NCI-H2029 treated with DMSO at 0.1 percent for 48 hours (cell line): ENCODE measurements at regions not wholly inside any gene's neighbourhood (a gene's known extent, or its start where the extent isn't known, plus 50 kb on each side); places are given as distances from the start of the nearest gene placed in this dataset.
"Not testable (repeated sequence)": the region's sequence is repeated elsewhere in the genome, so short reads cannot be mapped to it uniquely, and the experiment has no call there.

Experiments
- DNase-seq: peaks from one replicate; lab custom pipeline; 2025; lab: John Stamatoyannopoulos, UW

DNA sequence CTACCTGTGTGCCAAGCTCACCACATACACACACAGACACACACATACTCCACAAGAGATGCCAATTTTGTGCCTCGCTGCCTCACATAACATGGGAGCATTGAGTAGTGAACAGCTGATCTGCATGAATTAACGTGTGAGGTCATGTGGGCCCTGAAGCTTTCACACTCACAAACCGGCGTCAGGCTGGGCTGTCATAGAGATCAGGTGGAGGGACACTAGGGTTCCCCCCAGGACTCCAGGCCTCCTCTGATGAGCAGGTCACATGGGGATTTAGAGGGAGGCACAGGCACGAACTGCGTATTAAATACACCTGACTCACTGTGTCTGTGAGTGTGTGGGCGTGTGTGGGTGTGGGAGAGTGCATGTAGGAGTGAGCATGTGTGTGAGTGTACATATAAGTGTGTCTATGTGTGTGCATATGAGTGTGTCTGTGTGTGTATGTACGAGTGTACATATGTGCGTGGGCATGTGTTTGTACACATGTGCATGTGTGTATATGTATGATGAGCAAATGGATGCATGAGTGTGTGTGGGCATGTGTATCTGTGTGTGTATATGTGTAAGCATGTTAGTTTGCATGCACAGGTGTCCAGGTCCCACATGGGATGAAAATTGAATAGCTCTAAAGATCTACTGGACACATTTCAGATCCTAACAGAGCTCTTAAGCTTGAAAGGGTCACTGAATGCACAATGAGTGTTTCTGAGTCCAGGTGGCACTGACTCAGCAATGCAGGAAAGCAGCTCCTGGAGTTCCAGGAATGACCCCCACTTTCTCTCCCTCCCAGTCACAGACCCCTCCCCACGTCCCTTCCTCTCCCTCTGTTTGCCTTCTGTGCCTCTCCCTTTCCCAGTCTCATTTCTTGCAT lies 336.6 kb downstream of the PREX1 start:
- DNase-seq = no peak

DNA sequence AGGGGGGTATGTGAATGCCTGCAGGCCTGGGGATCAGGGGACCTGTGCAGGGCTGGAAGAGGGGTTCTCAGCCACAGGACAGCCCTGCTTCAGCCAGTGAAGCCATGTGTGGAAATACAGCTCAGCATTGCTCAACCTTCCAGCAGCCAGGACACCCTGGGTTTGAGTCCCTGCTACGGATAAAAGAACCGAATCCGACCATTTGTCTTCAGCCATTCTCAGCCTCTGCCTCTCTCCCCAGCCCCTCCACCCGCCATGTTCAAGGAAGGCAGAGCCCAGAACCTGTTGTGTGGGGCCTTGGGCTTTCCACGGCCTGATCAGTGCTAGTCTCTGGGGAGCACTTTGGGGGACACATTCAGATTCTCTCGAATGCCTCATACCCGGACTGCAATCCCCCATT lies 337.5 kb downstream of the PREX1 start:
- not testable (repeated sequence) for DNase-seq

DNA sequence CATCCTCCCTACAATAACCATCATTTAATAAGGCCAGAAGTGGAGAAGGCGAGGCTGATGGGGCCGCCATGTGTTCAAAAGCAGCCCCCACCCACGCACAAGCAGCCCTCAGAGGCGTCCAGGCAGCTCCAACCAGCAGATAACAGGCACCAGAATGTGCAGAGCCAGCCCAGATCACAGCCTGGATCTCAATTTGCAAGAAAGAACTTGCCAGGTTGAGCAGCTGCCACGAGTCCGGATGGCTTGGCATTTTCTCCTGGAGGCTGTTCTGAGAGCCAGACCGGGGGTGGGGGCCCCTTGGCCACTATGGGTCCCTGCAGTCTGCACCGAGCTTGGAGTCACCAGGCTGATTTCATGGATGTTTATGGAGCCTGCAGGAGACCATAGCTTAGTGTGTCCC lies 338.1 kb downstream of the PREX1 start:
- DNase-seq = no peak

DNA sequence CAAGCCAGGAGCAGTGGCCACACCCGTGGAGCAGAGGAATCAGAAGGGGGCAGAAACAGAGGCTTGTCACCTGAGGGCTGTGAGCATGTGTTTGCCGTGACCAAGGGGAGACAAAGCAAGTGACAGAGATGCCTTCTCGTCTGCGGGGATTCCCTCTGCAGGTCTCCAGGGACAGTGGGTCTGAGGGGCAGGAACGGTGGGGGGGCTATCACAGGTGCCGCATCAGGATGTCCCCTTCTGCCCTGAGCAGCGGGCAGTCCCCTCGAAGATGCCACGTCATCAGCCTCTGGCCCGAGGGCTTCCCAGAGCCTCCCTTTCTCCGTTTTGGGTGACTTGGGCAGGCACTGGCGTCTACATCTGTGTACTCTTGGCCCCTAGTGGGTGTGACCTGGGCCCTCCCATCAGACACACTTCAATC lies 338.7 kb downstream of the PREX1 start:
- no peak for DNase-seq

DNA sequence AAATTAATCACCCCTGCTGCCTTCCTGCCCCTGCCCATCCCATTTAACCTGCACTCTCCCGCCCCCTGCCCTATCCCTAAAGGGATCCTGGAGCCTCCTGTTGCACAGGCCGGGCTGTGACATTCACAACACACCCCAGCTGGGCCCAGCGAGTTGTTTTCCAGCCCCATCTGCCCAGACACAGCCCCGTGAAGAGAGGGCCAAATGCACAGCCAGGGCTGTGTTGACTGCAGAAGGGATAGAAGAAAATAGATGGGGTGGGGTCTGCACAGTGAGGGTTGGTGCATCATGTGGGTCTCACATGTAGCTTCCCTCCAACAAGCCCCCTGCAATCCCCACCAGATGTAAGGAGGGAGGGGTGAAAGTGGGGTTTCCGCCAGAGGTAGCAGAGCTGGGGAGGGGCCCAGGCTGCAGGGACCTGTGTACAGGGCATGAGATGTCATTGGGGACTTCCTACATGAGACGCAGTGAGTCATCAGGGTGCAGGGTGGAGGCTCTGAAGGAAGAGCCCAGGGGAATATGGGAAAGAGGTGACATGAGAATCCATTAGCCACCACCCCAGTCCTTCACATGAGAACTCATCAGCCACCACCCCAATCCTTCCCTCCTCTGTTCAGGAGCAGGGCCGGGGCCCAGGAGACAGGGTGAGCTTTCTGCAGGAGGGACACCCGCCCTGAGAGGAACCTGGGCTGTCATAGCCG lies 339.3 kb downstream of the PREX1 start:
- DNase-seq = not testable (repeated sequence)

DNA sequence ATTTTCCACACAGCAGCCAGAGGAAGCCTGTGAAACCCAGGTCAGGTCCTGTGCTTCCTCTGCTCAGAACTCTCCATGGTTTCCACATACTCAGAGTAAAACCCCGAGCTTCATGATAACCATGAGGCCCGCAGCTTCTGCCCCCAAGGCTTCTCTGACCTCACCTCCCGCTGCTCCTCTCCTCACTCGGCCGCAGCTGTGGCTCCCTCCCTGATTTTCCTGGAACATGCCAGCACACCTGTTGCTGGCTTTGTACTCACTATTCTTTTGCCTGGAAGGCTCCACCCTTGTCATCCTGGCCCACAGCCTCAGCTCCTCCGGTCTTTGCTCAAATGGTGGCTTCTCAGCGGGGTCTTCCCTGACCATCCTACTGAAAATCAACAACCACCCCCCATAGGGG lies 341.7 kb downstream of the PREX1 start:
- DNase-seq = no peak

DNA sequence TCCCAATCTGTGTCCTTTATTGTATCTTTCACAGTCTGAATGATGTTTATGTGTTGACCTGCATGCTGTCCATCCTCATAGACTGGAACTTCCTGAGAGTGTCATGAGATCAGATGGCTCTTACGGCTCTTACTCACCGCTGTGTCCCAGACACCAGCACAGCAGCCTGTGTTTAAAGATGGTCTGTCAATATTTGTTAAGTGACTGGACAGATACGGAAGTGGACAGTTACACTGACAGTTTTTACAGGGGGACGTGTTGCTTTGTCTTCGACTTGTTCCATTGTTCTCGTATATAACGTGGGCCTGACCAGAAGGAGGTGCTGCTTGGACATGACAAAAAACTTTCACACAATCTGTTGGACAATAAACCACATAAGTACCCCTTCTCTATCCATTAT lies 342.6 kb downstream of the PREX1 start:
- not testable (repeated sequence) for DNase-seq

DNA sequence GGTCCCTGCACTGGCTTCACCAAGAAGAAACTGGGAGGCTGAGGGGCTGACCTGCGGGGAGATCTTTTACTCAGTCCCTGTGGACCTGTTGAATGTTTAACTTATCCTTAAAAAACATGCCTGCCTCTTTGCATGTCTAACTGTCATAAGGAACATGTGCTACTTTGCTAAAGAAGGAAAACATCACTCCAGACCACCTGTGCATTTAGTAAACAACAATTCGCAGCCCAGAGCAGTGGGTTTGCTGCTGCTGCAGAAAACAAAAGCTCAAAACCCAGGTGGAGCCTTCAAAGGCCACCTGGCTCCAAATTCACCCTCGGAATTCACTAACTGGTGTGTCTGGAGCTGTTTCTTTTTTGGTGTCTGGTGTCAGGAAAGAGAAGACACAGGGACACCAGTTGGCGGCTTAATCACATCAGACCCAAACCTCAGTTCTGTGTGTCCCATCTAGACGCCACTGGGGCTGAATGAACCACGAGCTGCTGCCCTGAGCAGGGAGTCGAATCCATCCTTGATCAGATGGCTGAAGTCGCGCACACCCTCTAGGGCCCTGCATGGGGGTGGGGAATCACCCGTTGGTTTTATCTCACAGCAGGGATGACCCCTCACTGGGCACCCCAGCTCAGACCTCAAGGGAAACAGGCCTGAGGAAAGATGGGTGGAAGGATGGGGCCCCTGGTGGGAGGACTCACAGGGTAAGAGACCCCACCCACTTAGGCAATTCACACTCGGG lies 344.3 kb downstream of the PREX1 start:
- no peak for DNase-seq

DNA sequence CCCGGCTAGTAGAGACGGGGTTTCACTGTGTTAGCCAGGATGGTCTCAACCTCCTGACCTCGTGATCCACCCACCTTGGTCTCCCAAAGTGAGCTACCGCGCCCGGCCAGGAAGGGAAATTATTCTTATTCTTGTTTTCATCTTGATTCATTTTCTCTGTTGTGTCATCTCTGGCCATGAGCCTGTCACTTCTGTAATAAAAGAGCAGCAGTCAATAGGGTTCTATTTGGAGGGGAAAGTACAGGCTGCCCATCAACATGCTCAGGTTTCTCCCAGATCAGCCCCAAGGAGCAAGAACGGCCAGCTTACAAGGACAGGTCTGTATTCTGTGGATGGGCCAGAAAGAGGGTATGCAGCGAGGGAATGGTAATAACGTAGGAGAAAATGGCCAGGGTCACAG lies 345.0 kb downstream of the PREX1 start:
- DNase-seq = no peak

DNA sequence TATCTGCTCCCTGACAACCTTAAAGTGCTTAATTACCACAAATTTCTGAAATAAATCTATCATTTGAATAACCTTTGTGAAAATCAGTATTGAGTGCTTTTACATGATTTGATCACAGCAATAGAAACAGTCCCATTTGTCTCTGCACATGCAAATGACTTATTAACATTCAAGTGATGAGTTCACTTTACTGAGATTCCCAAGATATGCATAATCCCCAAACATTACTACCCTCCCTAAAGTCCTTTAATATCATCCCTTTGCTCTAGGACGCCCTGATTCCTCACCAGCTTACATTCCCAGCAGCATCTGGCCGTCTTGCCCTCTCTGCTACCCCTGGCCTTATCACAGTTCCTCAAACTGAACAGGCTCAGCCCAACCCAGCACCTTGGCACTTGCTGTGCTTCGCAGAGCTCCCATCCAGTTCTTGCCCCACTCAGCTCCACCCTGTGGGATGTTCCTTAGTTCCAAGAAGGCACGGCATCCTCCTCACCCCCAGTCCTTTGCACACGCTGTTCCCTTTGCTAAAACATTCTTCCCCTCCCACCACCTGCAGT lies 347.5 kb downstream of the PREX1 start:
- DNase-seq = no peak

DNA sequence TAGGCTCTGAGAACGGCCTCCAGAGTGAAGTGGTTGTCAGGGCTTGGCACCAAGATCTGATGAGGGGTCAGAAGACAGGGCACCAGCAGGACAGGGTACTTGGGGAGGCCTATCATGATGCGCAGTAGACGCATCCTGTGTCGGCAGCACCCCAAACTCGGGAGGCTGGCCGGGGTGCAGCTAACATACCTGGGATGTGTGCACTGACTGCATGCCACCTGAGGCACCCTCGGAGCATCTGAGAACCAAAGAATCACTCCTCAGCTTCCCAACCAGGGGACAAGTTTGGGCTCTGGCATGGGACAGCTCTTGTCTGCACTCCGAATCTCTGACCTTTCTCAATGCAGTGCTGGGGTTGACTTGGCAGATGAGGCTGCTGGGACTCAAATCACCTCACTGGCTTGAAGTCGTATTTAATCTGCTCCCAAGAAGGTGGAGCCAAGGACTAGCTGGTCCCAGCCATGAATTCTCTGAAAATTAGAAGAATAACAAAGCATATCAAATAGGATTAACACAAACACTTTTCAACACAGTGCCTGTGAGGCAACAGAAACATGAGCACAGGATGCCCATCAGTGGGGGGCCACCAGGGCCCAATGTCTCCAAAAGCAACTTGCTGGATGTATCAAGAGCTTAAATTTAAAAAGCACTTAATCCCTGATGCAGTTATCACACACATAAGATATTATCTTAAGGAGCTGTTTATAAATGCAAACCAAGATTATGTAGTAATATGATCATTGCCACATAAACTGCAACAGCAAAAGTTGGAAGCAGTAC lies 348.8 kb downstream of the PREX1 start:
- no peak for DNase-seq

DNA sequence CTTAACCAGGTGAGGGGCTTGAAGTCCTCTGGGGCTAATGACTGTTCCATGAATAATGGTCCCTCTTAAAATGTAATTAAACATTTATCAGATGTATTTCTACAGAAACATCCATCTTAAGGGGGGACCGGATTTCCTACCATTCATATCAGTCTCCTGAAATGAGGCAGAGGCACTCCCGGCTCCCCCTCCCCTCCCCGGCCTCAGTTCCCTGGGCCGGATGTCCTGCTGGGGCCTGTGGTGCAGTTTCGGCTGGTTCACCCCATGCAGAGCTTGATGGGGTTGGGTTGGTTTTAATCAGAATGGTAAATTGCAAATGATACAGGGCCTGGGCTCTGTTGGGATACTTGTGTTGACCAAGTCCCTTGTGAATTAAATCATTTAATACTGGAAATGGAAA lies 349.4 kb downstream of the PREX1 start:
- no peak for DNase-seq

DNA sequence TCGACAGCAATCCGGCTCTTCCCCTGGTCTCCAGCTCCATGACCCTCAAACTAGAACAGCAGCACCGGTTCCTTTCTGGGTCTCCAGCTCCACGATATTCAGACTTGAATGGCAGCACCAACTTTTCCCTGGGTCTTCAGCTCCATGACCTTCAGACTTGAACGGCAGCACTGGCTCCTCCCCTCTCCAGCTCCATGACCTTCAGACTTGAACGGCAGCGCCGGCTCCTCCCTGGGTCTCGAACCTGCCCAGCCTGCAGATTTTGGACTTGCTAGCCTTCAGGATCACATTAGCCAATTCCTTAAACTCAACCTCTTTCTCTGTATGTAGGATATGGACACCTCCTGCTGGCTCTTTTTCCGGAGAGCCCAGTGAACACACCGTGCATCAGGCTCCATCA lies 350.9 kb downstream of the PREX1 start:
- no peak for DNase-seq

DNA sequence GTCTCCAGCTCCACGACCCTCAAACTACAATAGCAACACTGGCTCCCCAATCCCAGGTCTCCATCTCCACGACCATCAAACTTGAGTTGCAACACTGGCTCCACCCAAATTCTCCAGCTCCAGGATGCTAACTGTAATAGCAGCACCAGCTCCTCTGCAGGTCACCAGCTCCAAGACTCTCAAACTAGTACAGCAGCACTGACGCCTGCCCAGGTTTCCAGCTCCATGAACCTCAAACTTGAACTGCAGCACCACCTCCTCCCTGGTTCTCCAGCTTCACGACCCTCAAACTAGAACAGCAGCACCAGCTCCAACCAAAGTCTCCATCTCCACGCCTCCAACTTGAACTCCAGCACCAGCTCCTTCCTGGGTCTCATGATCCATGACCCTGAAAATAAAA lies 353.8 kb downstream of the PREX1 start:
- DNase-seq = no peak

DNA sequence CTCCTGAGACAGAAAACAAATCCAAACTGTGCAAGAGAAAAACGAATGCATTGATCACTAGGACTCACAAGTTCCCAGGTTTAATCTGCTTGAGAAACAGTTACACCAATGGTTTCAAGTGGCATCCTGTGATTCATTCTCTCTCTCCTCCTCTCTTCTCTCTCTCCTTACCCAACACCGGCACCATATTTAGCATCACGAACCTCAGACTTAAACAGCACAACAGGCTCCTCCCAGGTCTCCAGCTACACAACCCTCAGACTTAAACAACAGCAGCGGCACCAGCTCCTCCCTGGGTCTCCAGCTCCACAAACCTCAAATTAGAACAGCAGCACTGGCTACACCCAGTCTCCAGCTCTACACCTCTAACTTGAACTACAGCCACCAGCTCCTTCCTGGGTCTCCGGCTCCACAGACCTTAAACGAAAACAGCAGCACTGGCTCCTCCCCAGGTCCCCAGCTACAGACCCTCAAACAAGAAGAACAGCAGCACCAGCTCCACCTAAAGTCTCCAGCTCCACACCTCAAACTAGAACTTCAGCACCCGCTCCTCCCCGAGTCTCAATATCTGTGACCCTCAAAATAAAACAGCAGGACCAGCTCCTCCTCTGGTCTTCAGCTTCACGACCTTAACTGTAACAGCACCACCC lies 355.9 kb downstream of the PREX1 start:
- no peak for DNase-seq

DNA sequence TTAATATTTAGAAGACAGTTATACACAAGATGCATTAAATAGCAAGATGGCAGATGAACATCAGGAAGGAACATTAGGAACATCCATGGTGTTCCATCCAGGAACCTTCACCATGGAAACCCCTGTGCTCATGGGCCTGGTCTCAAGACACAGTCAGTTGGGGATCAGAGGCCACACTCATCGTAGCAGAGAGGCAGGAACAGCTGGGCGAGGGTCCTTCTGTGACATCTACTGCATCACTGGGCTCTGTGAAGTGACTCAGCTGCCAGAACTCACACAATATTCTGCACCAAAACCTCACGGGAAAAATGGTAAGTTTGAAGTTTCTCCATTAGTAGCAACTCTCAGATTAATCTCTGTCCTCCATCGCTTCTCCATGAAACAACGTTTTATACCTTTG lies 356.6 kb downstream of the PREX1 start:
- no peak for DNase-seq

DNA sequence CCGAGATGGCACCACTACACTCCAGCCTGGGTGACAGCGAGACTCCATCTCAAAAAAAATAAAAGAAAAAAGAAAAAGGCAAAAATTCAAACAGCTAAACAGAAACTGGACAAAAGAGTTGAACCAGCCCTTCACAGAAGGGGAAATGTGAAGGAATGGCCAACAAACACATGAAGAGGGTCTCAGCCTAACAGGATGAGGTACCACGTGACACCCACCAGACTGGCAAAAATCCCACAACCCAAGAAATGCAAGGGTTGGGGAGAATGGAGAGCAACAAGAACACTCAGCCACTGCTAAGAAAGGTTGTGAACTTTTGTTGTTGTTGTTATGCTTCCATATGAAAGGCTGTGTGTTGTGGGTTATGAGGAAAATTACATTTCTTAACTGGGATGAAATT lies 357.7 kb downstream of the PREX1 start:
- no peak for DNase-seq

DNA sequence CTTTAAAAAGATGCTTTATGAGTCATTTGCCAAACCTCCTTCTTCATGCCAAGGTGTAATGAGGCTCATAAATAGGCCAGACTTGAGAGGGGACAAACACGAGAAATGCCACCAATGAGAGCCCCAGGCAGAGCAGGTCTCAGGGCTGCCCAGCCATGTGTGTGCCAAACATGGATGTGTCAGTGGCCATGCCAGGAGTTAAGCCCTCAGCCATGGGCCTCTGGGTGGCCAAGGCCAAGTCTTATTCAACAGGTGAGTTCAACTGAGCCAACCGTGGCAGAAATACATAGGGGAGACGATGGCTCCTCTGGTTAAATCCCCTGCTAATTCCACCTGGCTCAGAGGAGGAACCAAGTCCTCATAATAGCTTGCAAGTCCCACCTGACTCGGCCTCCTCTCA lies 358.8 kb downstream of the PREX1 start:
- DNase-seq = no peak

DNA sequence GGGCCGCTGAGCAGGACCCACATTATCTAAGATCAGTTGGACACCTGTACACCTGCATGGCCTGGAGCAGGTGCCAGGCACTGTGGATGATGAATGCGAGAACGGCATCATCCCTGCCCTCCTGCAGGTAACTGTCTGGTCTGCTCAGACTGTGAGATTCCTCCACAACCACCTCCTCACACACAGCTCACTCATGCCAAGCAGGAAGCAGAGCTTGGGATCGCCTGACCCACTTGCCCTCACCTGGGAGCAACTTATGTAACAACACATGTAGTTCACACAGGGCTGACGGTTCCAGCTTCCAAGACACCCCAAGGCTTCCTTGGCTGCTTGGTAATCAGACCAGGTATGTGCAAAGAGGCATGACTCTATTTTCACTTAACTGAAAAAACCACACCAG lies 359.2 kb downstream of the PREX1 start:
- DNase-seq = no peak

DNA sequence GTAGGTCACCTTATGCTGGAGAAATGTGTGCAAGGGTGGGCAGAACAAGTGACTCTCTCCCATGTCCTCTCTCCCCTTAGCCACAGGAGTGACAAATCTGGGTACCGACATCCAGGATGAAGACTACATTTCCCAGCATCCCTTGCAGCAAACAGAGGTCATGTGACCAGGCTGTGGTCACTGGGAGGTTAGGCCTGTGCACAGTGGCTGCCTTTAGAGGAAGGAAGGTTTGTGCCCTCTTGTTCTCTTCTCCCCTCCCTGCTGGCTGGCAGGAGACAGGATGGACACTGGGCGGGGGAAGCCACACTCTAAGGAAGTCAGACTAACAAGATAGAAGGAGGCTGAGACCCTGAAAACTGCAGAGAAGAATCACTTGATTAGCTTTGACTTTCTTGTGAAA lies 360.2 kb downstream of the PREX1 start:
- no peak for DNase-seq

DNA sequence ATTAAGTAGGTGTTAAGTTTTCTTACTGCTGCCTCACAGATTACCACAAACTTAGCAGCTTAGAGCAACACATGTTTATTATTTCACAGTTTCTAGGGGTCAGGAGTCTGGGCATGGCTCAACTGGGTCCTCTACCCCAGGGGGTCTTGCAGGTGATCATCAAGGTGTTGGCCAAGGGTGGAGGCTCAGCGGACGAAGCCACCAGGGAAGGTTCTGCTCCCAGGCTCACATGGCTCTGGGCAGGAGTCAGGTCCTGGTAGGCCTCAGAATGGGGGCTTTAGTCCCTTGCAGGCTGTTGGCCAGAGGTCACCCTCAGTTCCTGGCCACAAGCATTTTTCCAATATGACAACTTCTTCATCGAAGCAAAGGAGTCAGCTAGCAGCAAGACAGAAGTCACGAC lies 362.5 kb downstream of the PREX1 start:
- no peak for DNase-seq
